Uterus (tissue), 2 donors: ENCODE measurements at regions not wholly inside any gene's neighbourhood (a gene's known extent, or its start where the extent isn't known, plus 50 kb on each side); places are given as distances from the start of the nearest gene placed in this dataset.

ENCODE experiments used
- POLR2A ChIP-seq, 2 donors: fragments of 450-650 bp; IDR thresholded peaks; one replicate each; pipeline ENCODE4 v1.6.1; 2016; ENCODE audit warnings: antibody characterized with exemption in 2 of 2, mild to moderate bottlenecking in 1 of 2, moderate library complexity in 1 of 2
- TF ChIP-seq, protein P1 (sequence below), 4 experiments: fragments of 200-600 bp in 2 of 4; fragments of 450-650 bp in 2 of 4; sonication (generic) in 2 of 4; IDR thresholded peaks; one replicate each; pipeline ENCODE4 v1.5.1; 2016 to 2019; ENCODE audit warnings: antibody characterized with exemption in 4 of 4, mild to moderate bottlenecking in 2 of 4, moderate library complexity in 1 of 4

- TF ChIP-seq, protein P1, sequence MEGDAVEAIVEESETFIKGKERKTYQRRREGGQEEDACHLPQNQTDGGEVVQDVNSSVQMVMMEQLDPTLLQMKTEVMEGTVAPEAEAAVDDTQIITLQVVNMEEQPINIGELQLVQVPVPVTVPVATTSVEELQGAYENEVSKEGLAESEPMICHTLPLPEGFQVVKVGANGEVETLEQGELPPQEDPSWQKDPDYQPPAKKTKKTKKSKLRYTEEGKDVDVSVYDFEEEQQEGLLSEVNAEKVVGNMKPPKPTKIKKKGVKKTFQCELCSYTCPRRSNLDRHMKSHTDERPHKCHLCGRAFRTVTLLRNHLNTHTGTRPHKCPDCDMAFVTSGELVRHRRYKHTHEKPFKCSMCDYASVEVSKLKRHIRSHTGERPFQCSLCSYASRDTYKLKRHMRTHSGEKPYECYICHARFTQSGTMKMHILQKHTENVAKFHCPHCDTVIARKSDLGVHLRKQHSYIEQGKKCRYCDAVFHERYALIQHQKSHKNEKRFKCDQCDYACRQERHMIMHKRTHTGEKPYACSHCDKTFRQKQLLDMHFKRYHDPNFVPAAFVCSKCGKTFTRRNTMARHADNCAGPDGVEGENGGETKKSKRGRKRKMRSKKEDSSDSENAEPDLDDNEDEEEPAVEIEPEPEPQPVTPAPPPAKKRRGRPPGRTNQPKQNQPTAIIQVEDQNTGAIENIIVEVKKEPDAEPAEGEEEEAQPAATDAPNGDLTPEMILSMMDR (IDR thresholded peaks at IDR 0.05), result no peak
- TF ChIP-seq POLR2A (IDR thresholded peaks at IDR 0.05), result no peak
These were observed 340.9 kb upstream of the CHRM2 start for GRCh38 chr7:136527554-136527953.
